T1000 (cell line): ENCODE measurements at regions not wholly inside any gene's neighbourhood (a gene's known extent, or its start where the extent isn't known, plus 50 kb on each side); places are given as distances from the start of the nearest gene placed in this dataset.

Source experiments
- DNase-seq: peaks from one replicate; lab custom pipeline; 2025; ENCODE audit warnings: mixed read lengths; lab: John Stamatoyannopoulos, UW

DNA sequence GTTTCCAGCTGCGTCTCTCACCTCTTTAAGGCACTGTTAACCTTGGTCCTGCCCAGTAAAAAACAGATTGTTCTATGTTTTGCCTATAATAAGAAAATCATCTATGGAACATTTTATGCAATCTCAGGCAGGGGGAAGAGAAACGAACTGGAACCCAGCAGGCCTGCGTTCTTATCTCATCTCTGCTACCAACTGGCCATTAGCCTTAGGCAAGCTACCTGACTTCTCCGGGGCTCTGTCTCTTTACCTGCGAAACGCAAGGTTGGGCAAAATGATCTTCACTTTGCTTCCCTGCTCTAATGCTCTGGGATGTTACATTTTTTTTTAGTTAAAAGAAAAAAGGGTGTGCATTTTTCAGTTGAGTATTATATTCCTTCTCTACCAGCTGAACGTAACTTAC is 70.5 kb upstream of the WIPF1 start:
- DNase-seq, result no peak

- DNase-seq, result no peak
Measured at GRCh38 chr2:174667250-174667860, 69.8 kb upstream of the WIPF1 start.

DNA sequence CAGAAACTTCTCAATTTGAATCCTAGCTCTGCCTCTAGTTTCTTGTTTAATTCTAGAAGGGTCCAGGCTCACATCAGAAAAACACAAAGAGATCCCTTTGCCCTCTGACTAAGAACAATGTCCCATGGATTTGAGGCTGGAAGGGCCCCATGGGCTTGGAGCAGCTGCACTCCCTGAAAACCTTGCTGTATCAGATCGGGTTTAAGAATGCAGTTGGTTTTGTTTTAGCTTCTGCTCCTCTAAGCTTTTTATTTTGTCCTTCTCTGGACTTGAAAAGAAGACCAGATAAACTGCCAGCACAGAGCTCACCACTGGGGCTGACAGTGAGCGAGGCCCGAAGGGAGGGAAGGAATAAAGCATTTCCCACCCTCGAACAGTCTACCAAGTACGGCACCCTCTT is 69.2 kb upstream of the WIPF1 start:
- DNase-seq, result no peak

DNA sequence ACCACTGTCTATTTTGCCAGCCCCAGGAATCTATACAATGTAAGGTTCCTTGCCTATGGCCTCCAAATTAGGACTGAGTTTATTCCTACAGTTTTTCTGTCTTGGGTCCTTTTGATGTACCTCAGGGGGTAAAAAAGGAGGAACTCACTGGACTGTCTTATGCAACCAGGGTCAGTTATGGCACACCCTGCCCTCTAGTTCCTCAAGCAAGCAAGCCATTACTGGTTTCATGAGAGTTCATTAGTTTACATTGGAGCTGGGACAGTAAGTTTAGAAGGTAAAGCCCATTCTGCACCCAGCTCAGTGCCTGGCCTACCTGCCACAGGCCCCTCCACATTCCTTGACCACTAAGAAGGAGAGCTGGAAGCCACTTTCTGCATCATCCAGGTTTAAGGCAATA is 68.7 kb upstream of the WIPF1 start:
- no peak for DNase-seq

DNA sequence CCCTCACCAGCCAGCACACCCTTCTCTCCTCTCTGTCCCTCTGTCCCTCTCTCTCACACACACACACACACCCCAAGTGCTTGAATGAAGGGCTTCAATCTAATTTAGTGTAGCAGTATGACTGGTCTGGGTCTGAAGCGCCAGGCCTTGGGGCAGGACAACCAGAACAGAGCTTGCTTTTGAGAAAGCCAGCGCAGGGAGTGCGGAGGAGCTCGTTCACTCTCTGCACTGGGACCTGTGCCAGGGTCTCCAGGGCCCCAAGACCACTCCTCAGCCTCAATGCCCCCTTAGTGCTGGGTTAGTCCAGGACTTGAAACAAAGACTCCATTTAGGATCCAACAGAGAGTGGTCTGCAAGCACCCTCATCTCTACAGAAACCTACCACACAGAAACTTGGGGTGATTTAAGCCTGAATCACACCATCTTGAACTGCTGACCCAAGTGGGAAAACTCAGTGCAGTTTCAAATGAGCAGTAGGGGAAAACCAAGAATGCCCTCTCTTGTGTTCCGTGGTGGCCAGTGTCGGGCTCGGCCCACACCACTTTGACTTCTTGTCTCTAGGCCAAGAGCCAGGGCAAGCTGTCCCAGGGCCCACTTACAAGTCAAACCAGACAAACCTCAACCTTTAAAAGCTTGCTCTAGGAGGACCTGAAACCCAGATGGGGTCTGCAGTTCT is 66.6 kb upstream of the WIPF1 start:
- DNase-seq, result no peak

DNA sequence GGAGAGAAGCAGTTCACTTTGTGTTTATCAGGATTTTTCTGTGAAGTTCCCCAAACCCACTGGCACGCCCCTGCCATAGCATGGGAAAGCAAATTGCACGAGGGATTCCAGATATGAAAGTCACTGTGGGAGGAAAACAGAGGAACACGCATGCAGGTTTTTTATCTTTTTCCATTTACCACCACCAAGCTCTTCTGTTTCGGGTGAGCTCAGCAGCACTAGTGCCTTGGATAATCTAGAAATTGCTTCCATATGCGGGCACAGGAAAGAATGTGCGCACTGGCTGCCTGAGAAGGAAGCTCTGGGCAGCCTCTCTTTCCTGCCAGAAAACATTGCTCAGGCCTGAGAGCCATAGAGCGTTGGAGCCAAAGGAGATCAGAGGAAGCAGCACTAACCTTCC is 65.9 kb upstream of the WIPF1 start:
- DNase-seq, result no peak

GRCh38 chr2:174662859-174663258 is 65.3 kb upstream of the WIPF1 start:
- DNase-seq, result no peak

DNA sequence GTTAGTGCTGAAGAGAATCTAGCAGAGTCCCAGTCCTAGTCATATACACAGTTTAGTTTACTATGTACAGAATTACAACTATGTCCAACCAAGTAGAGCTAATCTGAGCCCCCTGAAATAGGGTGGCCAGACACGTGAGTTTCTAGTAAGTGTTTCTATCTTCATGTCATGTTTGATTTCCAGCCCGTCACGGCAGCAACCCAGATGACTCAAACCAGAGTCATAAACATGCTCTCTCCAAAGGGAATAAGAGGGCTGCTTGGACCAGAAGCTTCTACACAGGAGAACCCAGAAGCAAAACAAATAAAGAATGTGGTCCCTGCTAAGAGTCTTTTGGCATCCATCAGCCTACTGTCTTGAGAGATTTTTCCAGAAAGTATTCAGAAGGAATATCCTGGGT is 64.9 kb upstream of the WIPF1 start:
- no peak for DNase-seq

- DNase-seq, result no peak
Measured at GRCh38 chr2:174660984-174661675, 63.5 kb upstream of the WIPF1 start.

GRCh38 chr2:174659069-174659900 is 61.7 kb upstream of the WIPF1 start:
- DNase-seq, result no peak

DNA sequence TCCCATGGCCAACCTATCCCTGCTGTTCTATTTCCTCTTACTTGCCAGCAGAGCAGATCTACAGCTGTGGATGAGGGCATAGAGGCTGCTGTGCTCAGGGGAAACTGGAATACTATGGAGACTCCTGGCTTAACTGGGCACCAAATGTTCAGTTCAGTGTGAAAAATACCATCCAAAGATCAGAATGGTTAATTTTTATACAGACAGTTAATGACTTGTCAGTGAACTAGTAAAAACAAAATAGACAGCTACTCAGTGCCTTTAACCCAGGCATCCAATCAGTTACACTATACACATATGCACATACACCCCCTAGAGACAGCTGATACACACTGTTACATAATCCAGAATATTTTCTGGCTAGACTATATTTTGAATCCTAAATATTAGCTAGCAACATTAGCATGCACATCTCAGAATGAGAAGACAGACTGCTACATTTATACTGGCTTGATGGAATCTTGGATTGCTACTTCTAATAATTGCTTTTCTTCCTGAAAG is 59.1 kb upstream of the WIPF1 start:
- no peak for DNase-seq

GRCh38 chr2:174656035-174656434 is 58.4 kb upstream of the WIPF1 start:
- DNase-seq, result no peak

- no peak for DNase-seq
Measured at GRCh38 chr2:174654419-174654941, 56.9 kb upstream of the WIPF1 start.

GRCh38 chr2:174648896-174649295 is 51.3 kb upstream of the WIPF1 start:
- DNase-seq, result no peak
